Liver (tissue), 3 donors: ENCODE measurements at regions not wholly inside any gene's neighbourhood (a gene's known extent, or its start where the extent isn't known, plus 50 kb on each side); places are given as distances from the start of the nearest gene placed in this dataset.

ENCODE experiments used
- EGR1 ChIP-seq, 2 donors: IDR thresholded peaks; 2 replicates each; pipeline ENCODE4 v1.6.1; 2016 to 2018; ENCODE audit warnings: antibody characterized with exemption in 2 of 2, low read depth in 2 of 2
- FOXA1 ChIP-seq: IDR thresholded peaks from 2 replicates; pipeline ENCODE4 v1.6.1; 2016; ENCODE audit warnings: antibody characterized with exemption
- FOXA2 ChIP-seq: IDR thresholded peaks from 2 replicates; pipeline ENCODE4 v1.6.1; 2016; ENCODE audit warnings: antibody characterized with exemption
- JUND ChIP-seq, 2 donors: IDR thresholded peaks; 2 replicates each; pipeline ENCODE4 v1.6.1; 2016; ENCODE audit warnings: antibody characterized with exemption in 2 of 2
- RAD21 ChIP-seq, 2 donors: IDR thresholded peaks; 2 replicates each; pipeline ENCODE4 v1.6.1; 2016; ENCODE audit warnings: antibody characterized with exemption in 2 of 2, mild to moderate bottlenecking in 2 of 2
- SP1 ChIP-seq: IDR thresholded peaks from 2 replicates; pipeline ENCODE4 v1.6.1; 2018; ENCODE audit warnings: antibody characterized with exemption, mild to moderate bottlenecking
- TAF1 ChIP-seq: conservative IDR thresholded peaks from 2 replicates; pipeline ENCODE4 v1.6.1; 2016; ENCODE audit warnings: antibody characterized with exemption, mild to moderate bottlenecking
- YY1 ChIP-seq: IDR thresholded peaks from 2 replicates; pipeline ENCODE4 v1.6.1; 2016; ENCODE audit warnings: antibody characterized with exemption, mild to moderate bottlenecking
- TF ChIP-seq, protein P1 (sequence below): fragments of 150-350 bp; IDR thresholded peaks from 2 replicates; pipeline ENCODE4 v1.5.1; 2017; ENCODE audit warnings: improper control_type of control experiment, low read depth, low read length; ENCODE audit not compliant: missing input control
- TF ChIP-seq, protein P2 (sequence below): IDR thresholded peaks from 2 replicates; pipeline ENCODE4 v1.6.1; 2016; ENCODE audit warnings: antibody characterized with exemption
- TF ChIP-seq, protein P3 (sequence below): IDR thresholded peaks from 2 replicates; pipeline ENCODE4 v1.6.1; 2016; ENCODE audit warnings: antibody characterized with exemption, mild to moderate bottlenecking
- TF ChIP-seq, protein P4 (sequence below): IDR thresholded peaks from 2 replicates; pipeline ENCODE4 v1.6.1; 2016; ENCODE audit warnings: antibody characterized with exemption
- donor health status: healthy.
- donor health status: healthy.

DNA sequence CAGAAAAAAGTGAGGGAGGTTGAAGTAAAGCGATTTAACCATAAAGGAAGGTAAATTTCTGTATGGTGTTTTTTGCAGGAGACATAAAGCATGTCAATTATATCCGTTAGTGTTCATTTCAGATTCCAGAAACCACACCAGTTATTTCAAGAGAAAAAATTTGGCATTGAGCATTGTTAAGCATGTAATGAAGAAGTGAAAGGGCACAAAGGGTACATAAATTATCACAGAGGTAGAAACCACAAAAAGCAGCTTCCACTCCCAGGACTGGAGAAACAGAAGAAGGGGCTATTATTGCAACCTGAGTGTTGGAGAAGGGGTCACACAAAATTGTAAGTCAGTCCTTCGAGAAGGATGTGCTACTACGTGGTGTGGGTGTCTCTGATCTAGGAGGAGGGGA lies 72.2 kb upstream of the DACH1 start:
- TF ChIP-seq, protein P1, sequence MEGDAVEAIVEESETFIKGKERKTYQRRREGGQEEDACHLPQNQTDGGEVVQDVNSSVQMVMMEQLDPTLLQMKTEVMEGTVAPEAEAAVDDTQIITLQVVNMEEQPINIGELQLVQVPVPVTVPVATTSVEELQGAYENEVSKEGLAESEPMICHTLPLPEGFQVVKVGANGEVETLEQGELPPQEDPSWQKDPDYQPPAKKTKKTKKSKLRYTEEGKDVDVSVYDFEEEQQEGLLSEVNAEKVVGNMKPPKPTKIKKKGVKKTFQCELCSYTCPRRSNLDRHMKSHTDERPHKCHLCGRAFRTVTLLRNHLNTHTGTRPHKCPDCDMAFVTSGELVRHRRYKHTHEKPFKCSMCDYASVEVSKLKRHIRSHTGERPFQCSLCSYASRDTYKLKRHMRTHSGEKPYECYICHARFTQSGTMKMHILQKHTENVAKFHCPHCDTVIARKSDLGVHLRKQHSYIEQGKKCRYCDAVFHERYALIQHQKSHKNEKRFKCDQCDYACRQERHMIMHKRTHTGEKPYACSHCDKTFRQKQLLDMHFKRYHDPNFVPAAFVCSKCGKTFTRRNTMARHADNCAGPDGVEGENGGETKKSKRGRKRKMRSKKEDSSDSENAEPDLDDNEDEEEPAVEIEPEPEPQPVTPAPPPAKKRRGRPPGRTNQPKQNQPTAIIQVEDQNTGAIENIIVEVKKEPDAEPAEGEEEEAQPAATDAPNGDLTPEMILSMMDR: no peak
- TF ChIP-seq, protein P2, sequence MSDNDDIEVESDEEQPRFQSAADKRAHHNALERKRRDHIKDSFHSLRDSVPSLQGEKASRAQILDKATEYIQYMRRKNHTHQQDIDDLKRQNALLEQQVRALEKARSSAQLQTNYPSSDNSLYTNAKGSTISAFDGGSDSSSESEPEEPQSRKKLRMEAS: no peak
- TF ChIP-seq EGR1 (IDR thresholded peaks at IDR 0.05; ENCODE audit: low read depth in 2 of 2) (no peak), YY1 (no peak), SP1 (no peak), FOXA1 (no peak), TAF1 (no peak), FOXA2 (no peak), RAD21 (IDR thresholded peaks at IDR 0.05) (no peak), JUND (IDR thresholded peaks at IDR 0.05) (no peak)
- TF ChIP-seq, protein P3, sequence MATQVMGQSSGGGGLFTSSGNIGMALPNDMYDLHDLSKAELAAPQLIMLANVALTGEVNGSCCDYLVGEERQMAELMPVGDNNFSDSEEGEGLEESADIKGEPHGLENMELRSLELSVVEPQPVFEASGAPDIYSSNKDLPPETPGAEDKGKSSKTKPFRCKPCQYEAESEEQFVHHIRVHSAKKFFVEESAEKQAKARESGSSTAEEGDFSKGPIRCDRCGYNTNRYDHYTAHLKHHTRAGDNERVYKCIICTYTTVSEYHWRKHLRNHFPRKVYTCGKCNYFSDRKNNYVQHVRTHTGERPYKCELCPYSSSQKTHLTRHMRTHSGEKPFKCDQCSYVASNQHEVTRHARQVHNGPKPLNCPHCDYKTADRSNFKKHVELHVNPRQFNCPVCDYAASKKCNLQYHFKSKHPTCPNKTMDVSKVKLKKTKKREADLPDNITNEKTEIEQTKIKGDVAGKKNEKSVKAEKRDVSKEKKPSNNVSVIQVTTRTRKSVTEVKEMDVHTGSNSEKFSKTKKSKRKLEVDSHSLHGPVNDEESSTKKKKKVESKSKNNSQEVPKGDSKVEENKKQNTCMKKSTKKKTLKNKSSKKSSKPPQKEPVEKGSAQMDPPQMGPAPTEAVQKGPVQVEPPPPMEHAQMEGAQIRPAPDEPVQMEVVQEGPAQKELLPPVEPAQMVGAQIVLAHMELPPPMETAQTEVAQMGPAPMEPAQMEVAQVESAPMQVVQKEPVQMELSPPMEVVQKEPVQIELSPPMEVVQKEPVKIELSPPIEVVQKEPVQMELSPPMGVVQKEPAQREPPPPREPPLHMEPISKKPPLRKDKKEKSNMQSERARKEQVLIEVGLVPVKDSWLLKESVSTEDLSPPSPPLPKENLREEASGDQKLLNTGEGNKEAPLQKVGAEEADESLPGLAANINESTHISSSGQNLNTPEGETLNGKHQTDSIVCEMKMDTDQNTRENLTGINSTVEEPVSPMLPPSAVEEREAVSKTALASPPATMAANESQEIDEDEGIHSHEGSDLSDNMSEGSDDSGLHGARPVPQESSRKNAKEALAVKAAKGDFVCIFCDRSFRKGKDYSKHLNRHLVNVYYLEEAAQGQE: no peak
- TF ChIP-seq, protein P4, sequence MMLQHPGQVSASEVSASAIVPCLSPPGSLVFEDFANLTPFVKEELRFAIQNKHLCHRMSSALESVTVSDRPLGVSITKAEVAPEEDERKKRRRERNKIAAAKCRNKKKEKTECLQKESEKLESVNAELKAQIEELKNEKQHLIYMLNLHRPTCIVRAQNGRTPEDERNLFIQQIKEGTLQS: no peak
